Fibroblast of lung (primary cell): ENCODE measurements at regions not wholly inside any gene's neighbourhood (a gene's known extent, or its start where the extent isn't known, plus 50 kb on each side); places are given as distances from the start of the nearest gene placed in this dataset.

ENCODE experiments used
- DNase-seq, 2 donors: peaks; one replicate each; pipeline versions ENCODE4 v3.0.0 to v3.0.0-alpha.2; 2010; ENCODE audit warnings: low read depth in 2 of 2
- H2AFZ ChIP-seq: 2 replicates; pipeline ENCODE4 v1.5.1; 2012; ENCODE audit warnings: low read length, control low read depth, inconsistent platforms
- H3K27ac ChIP-seq: 2 replicates; pipeline ENCODE4 v1.5.1; 2011; ENCODE audit warnings: low read length, control low read depth; ENCODE audit not compliant: insufficient read depth
- H3K27me3 ChIP-seq: 2 replicates; pipeline ENCODE4 v1.5.1; 2011; ENCODE audit warnings: mild to moderate bottlenecking, low read length; ENCODE audit not compliant: control insufficient read depth, insufficient read depth
- H3K36me3 ChIP-seq: 2 replicates; pipeline ENCODE4 v1.5.1; 2011; ENCODE audit warnings: low read length; ENCODE audit not compliant: control insufficient read depth, insufficient read depth
- H3K4me1 ChIP-seq: 2 replicates; pipeline ENCODE4 v1.5.1; 2011; ENCODE audit warnings: low read length; ENCODE audit not compliant: control insufficient read depth, insufficient read depth; ENCODE audit errors: extremely low read depth
- H3K4me2 ChIP-seq: 2 replicates; pipeline ENCODE4 v1.5.1; 2011; ENCODE audit warnings: low read length, control low read depth; ENCODE audit not compliant: insufficient read depth; ENCODE audit errors: extremely low read depth
- H3K4me3 ChIP-seq, 4 experiments: fragments of 200-600 bp in 1 of 4; sonication (generic) in 1 of 4; replicated peaks in 1 of 4; 2 replicates each; pipeline ENCODE4 v1.5.1; 2011 to 2016; ENCODE audit warnings: low read length in 4 of 4, low read depth in 3 of 4, mild to moderate bottlenecking in 3 of 4, control low read depth in 2 of 4, inconsistent platforms in 1 of 4, mixed read lengths in 1 of 4; ENCODE audit not compliant: insufficient read depth in 1 of 4; ENCODE audit errors: control extremely low read depth in 1 of 4
- H3K79me2 ChIP-seq: 2 replicates; pipeline ENCODE4 v1.5.1; 2012; ENCODE audit warnings: mild to moderate bottlenecking, low read length, inconsistent platforms; ENCODE audit not compliant: control insufficient read depth, insufficient read depth
- H3K9ac ChIP-seq: 2 replicates; pipeline ENCODE4 v1.5.1; 2011; ENCODE audit warnings: mild to moderate bottlenecking, low read length, control low read depth; ENCODE audit not compliant: insufficient read depth
- H3K9me3 ChIP-seq: 2 replicates; pipeline ENCODE4 v1.5.1; 2012; ENCODE audit warnings: low read depth, low read length; ENCODE audit not compliant: control insufficient read depth, insufficient read depth
- H4K20me1 ChIP-seq: 2 replicates; pipeline ENCODE4 v1.5.1; 2011; ENCODE audit warnings: low read length; ENCODE audit not compliant: control insufficient read depth, insufficient read depth; ENCODE audit errors: extremely low read depth
- EZH2 ChIP-seq: IDR thresholded peaks from 2 replicates; pipeline ENCODE4 v1.5.1; 2012; ENCODE audit warnings: low read length, control low read depth, mild to moderate bottlenecking; ENCODE audit errors: missing control alignments
- TF ChIP-seq, protein P1 (sequence below), 2 donors: IDR thresholded peaks in 1 of 2; conservative IDR thresholded peaks in 1 of 2; 1 replicate in 1 of 2; 2 replicates in 1 of 2; pipeline ENCODE4 v1.5.1; 2011 to 2012; ENCODE audit warnings: low read length in 2 of 2, control low read depth in 1 of 2, inconsistent platforms in 1 of 2, low read depth in 1 of 2, mild to moderate bottlenecking in 1 of 2

DNA sequence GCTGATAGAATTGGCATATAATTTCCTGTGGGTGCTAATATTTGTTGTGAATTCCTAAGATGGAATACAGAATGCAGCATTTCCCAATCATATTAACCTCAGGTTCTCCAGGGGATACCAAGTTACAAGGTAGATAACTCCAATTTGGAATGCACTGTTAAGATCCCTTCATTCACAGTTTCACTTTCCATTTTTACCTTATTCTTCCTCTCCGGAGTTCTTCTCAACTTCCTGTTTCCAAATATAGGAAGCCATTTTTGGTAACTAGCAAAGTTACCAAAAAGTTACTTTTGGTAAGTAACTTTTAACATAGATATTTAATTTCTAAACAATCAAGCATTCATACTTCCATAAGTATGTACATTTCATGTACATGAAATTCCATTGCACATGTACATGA is 63.5 kb upstream of the PHACTR2 start:
- H3K9me3 ChIP-seq: no peaks in the 10 kb centered on the region
- H3K27me3 ChIP-seq: no peaks in the 10 kb centered on the region
- no peak for DNase-seq
- H3K27ac ChIP-seq: no peak overlapping the region
- no peaks in the 10 kb centered on the region for H3K4me1 ChIP-seq
- H3K4me3 ChIP-seq: no peak overlapping the region
- H3K9ac ChIP-seq: no peak overlapping the region
- H3K36me3 ChIP-seq: no peaks in the 10 kb centered on the region
- H4K20me1 ChIP-seq: no peaks in the 10 kb centered on the region
- no peak for TF ChIP-seq EZH2
- TF ChIP-seq, protein P1, sequence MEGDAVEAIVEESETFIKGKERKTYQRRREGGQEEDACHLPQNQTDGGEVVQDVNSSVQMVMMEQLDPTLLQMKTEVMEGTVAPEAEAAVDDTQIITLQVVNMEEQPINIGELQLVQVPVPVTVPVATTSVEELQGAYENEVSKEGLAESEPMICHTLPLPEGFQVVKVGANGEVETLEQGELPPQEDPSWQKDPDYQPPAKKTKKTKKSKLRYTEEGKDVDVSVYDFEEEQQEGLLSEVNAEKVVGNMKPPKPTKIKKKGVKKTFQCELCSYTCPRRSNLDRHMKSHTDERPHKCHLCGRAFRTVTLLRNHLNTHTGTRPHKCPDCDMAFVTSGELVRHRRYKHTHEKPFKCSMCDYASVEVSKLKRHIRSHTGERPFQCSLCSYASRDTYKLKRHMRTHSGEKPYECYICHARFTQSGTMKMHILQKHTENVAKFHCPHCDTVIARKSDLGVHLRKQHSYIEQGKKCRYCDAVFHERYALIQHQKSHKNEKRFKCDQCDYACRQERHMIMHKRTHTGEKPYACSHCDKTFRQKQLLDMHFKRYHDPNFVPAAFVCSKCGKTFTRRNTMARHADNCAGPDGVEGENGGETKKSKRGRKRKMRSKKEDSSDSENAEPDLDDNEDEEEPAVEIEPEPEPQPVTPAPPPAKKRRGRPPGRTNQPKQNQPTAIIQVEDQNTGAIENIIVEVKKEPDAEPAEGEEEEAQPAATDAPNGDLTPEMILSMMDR (conservative IDR thresholded peaks at IDR 0.05 in 1 of 2, IDR thresholded peaks at IDR 0.05 in 1 of 2; ENCODE audit: low read depth in 1 of 2, low read length in 2 of 2): no peak
- H3K79me2 ChIP-seq: no peaks in the 10 kb centered on the region
- peak overlapping the region; percentile 65 for H2AFZ ChIP-seq
- no peak overlapping the region for H3K4me2 ChIP-seq

DNA sequence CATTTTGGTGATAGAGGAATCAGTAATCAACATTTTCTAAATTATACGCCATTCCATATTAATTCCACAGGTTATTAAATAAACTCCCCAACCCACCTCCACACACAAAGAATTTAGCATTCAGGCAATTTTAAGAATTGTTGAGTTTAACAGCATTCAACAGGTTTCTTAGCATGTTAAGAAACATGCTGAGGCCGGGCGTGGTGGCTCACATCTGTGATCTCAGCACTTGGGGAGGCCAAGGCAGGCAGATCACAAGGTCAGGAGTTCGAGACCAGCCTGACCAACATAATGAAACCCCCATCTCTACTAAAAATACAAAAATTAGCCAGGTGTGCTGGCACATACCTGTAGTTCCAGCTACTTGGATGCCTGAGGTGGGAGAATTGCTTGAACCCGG is 64.0 kb upstream of the PHACTR2 start:
- no peak overlapping the region for H3K4me2 ChIP-seq
- no peaks in the 10 kb centered on the region for H3K36me3 ChIP-seq
- H2AFZ ChIP-seq: peak overlapping the region; percentile 65
- no peak for DNase-seq
- no peaks in the 10 kb centered on the region for H3K27me3 ChIP-seq
- no peaks in the 10 kb centered on the region for H3K79me2 ChIP-seq
- no peak overlapping the region for H3K9ac ChIP-seq
- no peaks in the 10 kb centered on the region for H4K20me1 ChIP-seq
- no peak overlapping the region for H3K4me3 ChIP-seq
- TF ChIP-seq, protein P1 (conservative IDR thresholded peaks at IDR 0.05 in 1 of 2, IDR thresholded peaks at IDR 0.05 in 1 of 2; ENCODE audit: low read depth in 1 of 2, low read length in 2 of 2): no peak
- no peak for TF ChIP-seq EZH2
- H3K27ac ChIP-seq: no peak overlapping the region
- no peaks in the 10 kb centered on the region for H3K4me1 ChIP-seq
- no peaks in the 10 kb centered on the region for H3K9me3 ChIP-seq

DNA sequence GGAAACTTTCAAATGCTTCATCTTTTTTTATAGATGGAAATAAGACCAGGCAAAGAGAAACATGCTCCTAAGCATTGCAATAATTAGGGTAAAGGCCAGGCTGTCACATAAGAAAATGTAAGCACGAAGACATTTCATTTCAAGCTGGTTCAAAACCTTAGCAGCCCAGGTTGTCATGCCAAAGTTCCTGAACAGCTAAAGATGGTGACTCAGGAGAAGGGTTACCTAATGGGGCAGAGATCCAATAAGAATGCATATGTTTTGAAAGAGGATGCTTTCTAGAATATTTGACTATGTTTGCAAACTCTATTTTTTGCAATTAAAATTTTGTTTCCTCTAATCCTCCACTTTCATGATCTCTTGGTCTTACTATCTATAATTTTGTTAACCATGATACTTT is 65.6 kb upstream of the PHACTR2 start:
- H3K4me1 ChIP-seq: no peaks in the 10 kb centered on the region
- H3K4me2 ChIP-seq: no peak overlapping the region
- no peaks in the 10 kb centered on the region for H3K9me3 ChIP-seq
- TF ChIP-seq EZH2: no peak
- TF ChIP-seq, protein P1 (conservative IDR thresholded peaks at IDR 0.05 in 1 of 2, IDR thresholded peaks at IDR 0.05 in 1 of 2; ENCODE audit: low read depth in 1 of 2, low read length in 2 of 2): no peak
- no peaks in the 10 kb centered on the region for H4K20me1 ChIP-seq
- H3K27me3 ChIP-seq: no peaks in the 10 kb centered on the region
- H3K79me2 ChIP-seq: no peaks in the 10 kb centered on the region
- DNase-seq: no peak
- H3K9ac ChIP-seq: no peak overlapping the region
- H2AFZ ChIP-seq: no peak overlapping the region
- no peak overlapping the region for H3K27ac ChIP-seq
- no peaks in the 10 kb centered on the region for H3K36me3 ChIP-seq
- H3K4me3 ChIP-seq: no peak overlapping the region
